CD1c-positive myeloid dendritic cell (primary cell): ENCODE measurements at regions not wholly inside any gene's neighbourhood (a gene's known extent, or its start where the extent isn't known, plus 50 kb on each side); places are given as distances from the start of the nearest gene placed in this dataset.
A peak's percentile ranks its signal among the peaks of the same experiment; 100 is the strongest.
"Not testable (repeated sequence)": the region's sequence is repeated elsewhere in the genome, so short reads cannot be mapped to it uniquely, and the experiment has no call there.

Source experiments
- DNase-seq: peaks from one replicate; pipeline ENCODE4 v3.0.0-alpha.2; 2016; ENCODE audit errors: extremely low spot score

DNA sequence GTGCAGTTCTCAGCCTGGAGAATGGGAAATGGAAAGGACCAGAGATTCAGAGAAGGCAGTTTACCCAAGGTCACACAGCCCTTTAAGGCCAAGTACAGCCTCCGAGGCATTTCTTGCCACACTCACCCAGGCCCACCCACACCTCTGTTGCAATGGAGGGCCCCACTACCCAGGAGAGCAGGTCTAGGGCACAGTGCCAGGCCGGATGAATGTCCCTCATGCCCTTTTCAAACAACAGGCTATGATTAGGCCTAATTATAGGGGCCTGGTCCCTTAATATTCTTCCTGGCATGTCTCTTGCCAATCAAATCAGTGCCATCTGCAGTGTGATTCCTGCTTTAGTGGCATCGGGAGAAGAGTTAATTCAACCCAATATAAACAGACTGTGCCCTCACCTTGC lies 195.3 kb downstream of the KLRB1 start:
- not testable (repeated sequence) for DNase-seq

DNA sequence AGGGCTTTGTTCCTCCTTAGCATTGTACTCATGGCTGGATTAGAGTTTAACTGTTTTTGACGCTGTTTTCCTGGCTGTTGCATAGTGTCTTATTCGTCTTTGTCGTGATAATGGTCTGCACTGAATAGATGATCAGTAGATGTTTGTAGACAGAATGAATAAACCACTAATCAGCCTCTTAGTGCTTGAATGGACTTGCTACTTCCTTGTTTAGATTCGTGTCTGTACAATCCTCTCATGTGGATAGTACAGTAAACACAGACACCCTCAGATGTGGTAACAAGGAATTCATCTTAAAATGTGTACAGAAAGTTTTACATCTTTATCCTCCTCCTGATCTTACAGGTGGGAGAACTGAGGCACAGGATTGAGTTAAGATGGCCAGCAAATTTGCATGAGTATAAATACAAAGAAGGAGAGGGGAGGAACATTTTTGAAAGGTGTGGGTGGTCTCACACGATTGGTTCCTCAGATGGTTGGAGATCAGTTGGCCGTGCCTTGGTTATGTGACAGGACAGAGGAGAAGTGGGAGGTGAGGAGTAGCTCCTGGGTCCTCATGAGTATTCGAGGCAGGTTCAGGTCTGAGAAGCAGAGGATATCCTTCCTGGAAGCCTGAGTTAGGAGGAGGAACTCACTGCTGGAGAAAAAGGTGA lies 196.0 kb downstream of the KLRB1 start:
- not testable (repeated sequence) for DNase-seq

DNA sequence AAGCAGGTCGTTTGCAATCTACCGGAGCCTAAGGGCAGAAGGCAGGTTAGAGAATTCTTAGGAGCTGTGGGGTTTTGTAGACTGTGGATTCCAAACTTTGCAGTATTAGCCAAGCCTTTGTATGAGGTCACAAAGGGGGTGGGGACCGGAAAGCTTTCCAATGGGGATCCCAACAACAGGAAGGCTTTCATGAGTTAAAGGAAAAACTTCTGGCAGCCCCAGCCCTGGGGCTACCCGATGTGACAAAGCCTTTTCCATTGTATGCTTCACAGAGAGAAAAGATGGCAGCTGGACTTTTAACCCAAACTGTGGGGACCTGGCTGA lies 199.2 kb upstream of the PZP start:
- not testable (repeated sequence) for DNase-seq

DNA sequence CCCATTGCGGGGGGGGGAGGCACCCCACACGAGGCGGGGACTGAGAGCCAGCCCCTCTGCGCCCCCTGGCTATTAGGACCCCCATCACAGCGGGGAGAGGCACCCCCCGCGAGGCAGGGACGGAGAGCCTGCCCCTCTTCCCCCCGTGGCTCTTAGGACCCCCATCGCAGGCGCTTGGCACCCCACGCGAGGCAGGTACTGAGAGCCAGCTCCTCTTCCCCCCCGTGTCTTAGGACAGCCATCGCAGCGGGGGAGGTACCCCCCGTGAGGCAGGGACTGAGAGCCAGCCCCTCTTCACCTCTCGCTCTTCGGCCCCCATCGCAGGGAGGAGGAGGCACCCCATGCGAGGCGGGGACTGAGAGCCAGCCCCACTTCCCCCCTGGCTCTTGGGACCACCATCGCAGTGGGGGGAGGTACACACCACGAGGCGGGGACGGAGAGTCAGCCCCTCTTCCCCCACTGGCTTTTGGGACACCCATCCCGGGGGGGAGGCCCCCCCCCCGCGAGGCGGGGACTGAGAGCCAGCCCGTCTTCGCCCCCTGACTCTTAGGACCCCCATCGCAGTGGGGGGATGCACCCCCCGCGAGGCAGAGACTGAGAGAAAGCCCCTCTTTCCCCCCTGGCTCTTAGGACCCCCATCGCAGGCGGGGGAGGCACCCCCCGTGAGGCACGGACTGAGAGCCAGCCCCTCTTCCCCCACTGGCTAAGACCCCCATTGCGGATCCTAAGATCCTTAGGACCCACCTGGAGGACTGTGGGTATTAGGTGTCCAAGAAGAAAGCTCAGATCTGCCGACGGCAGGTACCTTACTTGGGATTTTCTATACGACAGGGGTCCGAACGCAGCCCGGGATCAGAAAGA lies 198.6 kb upstream of the PZP start:
- no peak for DNase-seq

DNA sequence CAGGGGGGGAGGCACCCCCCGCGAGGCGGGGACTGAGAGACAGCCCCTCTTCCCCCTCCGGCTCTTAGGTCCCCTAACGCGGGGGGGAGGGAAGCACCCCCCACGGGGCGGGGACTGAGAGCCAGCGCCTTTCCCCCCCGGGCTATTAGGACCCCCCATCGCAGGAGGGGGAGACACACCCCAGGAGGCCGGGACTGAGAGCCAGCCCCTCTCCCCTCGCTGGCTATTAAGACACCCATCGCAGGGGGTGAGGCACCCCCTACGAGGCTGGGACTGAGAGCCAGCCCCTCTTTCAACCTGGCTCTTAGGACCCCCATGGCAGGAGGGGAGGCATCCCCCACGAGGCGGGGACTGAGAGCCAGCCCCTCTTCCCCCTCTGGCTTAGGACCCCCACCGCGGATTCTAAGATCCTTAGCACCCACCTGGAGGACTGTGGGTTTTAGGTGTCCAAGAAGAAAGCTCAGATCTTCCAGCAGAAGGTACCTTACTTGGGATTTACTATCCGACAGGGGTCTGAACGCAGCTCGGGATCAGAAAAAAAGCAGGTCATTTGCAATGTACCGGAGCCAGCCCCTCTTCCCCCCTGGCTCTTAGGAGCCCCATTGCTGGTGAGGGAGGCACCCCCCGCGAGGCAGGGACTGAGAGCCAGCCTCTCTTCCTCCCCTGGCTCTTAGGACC lies 197.8 kb upstream of the PZP start:
- DNase-seq = no peak

DNA sequence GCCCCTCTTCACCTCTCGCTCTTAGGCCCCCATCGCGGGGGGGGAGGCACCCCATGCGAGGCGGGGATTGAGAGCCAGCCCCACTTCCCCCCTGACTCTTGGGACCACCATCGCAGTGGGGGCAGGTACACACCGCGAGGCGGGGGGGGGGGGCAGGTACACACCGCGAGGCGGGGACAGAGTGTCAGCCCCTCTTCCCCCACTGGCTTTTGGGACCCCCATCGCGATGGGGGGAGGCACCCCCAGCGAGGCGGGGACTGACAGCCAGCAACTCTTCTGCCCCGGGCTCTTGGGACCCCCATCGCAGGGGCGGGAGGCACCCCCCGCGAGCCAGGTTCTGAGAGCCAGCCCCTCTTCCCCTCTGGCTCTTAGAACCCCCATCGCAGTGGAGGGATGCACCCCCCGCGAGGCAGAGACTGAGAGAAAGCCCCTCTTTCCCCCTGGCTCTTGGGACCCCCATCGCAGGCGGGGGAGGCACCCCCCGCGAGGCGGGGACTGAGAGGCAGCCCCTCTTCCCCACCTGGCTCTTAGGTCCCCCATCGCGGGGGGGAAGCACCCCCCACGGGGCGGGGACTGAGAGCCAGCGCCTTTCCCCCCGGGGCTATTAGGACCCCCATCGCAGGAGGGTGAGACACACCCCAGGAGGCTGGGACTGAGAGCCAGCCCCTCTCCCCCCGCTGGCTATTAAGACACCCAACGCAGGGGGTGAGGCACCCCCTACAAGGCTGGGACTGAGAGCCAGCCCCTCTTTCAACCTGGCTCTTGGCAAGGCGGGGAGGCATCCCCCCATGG lies 196.5 kb upstream of the PZP start:
- DNase-seq = no peak

DNA sequence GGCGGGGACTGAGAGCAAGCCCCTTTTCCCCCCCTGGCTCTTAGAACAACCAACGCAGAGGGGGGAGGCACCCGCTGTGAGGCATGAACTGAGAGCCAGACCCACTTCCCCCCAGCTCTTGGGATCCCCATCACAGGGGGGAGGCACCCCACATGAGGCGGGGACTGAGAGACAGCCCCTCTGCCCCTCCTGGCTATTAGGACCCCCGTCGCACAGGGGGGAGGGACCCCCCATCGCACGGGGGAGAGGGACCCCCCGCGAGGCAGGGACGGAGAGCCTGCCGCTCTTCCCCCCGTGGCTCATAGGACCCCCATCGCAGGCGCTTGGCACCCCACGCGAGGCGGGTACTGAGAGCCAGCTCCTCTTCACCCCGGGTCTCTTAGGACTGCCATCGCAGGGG lies 195.8 kb upstream of the PZP start:
- no peak for DNase-seq

DNA sequence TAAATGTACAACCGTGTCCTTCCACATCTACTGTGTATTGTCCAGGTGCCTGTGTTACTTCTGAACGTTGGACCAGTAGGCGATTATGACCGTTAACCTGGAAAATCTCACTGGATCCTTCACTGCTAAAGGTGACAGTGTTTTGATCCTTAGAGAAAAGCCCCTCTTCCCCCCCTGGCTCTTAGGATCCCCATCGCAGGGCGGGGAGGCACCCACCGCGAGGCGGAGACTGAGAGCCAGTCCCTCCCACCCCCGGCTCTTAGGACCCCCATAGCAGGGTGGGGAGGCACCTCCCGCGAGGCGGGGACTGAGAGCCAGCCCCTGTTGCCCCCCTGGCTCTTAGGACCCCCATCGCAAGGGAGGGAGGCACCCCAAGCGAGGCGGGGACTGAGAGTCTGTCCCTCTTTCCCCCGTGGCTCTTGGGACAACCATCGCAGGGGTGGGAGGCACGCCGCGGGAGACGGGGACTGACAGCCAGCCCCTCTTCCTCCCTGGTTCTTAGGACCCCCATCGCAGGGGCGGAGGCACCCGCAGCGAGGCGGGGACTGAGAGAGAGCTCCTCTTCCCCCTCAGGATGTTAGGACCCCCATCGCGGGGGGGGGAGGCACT lies 194.3 kb upstream of the PZP start:
- DNase-seq = not testable (repeated sequence)

DNA sequence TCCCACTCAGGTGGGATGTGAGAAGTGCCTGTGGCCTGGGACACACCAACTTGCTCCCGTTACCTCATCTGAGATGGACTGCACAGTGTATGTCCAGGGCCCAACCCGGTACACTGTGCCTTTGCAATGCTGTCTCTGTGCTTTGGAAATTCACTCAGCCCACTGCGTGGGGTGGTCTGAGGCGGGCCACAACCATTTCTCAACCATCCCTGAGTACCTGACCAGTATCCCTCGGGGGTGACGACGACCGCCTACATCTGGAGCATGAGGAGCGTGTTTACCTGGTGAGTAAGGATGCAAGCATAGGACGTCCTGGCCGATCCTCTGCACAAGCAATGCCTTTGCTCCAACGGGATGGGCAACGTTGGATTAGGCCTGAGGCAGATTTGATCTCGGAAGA lies 188.2 kb upstream of the PZP start:
- not testable (repeated sequence) for DNase-seq

DNA sequence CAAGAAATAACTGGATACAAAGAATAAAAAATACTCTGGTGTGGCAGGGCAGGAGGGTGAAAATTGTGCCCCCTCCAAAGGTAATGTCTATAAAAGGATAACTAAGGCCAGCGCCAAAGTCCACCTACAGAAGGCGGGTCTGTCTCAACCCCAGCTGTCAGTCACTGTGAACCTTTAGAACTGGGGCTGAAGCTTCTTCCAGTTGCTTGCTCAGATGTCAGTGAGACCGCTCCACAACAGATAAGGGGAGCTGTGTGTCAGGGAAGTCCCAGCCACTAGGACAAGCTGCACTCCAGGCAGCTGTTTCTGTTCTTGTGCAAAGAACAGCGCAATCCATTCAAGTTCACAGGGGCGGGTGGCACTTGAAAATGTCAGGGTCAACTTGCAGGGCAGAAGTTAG lies 187.0 kb upstream of the PZP start:
- not testable (repeated sequence) for DNase-seq

DNA sequence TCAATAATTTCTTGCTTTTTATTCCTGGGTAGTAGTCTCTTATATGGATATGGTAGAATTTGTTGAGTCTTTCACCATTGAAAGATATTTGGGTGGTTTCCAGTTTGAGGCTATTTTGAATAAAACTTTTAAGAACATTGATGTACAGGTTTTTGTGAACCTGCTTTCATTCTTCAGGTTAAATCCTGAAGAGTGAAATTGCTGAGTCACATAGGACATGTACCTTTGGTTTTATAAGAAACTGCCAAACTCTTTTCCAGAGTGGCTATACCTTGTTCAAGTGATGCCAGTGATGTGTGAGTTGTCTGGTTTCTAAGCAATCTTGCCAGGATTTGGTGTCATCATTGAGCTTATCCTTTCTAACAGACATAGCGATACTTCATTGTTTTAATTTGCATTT lies 184.6 kb upstream of the PZP start:
- DNase-seq = no peak

DNA sequence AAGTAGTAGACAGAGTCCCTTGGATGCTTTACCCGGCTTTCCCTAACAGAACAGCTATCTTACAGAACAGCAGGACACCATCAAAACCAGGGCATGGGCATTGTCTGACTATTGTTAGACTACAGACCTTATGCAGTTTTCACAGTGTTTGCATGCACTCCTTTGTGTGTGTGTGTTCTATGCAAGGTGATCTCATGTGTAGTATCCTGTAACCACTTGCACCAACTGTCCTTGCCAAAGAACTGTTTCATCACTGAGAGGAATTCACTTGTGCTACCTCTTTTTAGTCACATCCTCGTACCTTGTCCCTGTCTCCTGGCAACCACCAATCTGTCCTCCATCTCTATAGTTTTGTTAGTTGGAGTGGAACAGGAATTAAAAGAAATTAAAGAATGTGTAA lies 183.6 kb upstream of the PZP start:
- DNase-seq = no peak

DNA sequence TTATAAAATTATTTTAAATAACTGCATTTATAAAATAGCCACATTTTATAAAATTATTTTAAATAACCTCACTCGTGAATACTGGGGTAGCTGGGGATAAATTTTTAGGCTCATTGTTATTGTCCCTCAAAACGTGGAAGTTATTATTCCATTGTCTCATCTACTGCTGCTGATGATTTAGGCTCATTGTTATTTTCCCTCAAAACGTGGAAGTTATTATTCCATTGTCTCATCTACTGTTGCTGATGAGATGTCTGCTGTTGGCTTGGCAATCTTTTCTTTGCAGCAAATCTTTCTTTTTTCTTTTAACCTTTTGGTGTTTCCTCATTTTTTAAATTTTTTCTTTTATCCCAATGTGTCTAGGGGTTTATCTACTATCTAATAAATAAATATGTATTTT lies 182.6 kb upstream of the PZP start:
- DNase-seq = no peak

DNA sequence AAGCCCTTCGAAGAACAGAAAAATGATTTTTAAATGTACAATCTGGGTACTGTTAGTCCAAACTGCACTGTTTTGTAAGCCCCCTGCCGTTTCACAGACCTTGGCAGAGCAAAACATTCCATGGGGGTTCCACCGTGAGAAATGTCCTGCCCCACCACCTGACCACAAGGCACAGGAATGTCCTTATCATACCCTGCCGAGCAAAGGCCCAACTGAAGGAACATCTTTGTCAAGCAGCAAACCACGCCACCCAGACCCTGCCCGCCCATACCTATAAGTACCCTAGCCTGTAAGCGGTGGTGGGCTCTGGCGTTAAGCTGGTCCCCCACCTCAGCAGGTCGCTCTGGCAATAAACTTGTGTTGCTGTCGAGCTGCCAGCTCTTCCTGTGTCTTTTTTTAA lies 181.6 kb upstream of the PZP start:
- no peak for DNase-seq

DNA sequence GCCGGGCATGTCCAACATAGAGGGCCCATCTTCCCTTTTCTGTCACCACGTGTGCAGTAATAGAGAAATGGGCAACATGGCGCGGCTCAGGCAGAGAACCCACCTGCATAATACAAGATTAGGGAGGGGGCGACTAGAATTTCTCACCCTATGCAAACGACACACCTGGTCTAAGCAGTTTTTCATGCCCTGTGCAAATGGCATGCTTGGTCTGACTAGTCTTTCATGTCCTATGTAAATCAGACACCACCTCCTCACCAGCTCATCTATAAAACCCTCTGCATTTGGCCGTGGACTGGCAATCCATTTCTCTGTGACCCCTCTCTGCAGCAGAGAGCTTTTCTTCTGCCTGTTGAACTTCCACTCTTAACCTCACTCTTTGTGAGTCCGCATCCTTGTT lies 180.2 kb upstream of the PZP start:
- no peak for DNase-seq

DNA sequence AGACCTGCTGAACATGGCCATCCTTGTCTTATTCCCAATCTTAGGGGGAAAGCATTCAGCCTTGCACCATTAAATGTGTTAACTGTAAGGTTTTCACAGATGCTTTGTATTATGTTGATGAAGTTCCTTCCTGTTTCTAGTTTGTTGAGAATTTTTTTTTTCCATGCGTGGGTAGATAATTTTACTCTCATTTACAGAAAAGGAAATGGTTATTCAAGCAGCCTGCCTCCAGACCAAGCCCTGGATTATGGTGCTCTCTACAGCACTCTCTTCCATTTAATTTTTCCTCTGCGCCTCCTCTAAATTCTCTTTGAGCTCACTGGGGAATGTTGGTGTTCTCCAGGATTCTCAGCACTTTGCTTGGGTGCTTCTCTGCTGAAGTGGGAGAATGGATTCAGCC lies 179.3 kb upstream of the PZP start:
- DNase-seq = peak; percentile 77

DNA sequence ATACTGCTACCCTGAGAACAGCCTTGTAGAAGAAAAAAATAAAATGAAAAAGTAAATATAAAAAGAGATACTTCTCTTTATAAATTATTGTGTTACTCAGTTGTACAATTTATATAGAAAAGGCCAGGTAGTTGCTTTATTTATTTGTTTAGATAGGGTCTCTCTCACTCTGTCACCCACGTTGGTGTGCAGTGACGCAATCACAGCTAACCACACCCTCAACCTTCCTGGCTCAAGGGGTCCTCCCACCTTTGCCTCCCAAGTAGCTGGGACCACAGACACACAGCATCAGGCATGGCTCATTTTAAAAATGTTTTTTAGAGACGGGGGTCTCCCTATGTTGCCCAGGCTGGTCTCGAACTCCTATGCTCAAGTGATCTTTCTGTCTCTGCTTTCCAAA lies 175.4 kb upstream of the PZP start:
- no peak for DNase-seq

DNA sequence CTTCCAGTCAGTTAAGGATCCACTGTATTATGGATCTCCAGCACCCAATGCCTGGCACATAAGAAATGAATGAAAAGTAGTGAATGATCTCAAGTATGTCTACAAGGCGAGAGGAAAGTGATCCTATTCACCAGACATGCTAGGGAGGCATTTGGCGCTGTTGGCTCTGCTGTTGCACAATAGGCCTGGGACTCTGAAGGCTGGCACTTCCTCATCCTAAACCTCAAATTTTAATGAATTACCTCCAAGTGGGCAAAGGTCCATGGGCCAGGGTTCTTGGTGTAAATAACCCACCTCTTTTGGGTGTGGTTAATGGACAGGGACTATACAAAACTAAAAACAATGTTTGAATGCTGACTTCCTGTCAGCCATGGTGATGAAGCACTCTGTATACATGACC lies 173.4 kb upstream of the PZP start:
- peak; percentile 55 for DNase-seq

DNA sequence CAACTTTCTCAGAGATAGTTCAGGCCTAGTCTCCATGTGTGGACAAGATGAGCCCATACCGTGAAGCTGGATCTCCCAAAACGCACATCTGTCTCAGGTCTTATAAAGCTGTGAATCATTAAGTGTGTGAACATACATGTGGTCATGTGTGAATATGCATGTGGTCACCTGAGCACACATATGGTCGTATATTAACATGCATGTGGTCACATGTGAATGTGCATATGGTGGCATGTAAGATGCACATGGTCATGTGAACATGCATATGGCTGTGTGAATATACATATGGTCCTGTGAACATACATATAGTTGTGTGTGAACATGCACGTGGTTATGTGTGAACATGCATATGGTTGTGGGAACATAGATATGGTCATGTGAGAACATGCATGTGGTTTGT lies 172.5 kb upstream of the PZP start:
- no peak for DNase-seq

DNA sequence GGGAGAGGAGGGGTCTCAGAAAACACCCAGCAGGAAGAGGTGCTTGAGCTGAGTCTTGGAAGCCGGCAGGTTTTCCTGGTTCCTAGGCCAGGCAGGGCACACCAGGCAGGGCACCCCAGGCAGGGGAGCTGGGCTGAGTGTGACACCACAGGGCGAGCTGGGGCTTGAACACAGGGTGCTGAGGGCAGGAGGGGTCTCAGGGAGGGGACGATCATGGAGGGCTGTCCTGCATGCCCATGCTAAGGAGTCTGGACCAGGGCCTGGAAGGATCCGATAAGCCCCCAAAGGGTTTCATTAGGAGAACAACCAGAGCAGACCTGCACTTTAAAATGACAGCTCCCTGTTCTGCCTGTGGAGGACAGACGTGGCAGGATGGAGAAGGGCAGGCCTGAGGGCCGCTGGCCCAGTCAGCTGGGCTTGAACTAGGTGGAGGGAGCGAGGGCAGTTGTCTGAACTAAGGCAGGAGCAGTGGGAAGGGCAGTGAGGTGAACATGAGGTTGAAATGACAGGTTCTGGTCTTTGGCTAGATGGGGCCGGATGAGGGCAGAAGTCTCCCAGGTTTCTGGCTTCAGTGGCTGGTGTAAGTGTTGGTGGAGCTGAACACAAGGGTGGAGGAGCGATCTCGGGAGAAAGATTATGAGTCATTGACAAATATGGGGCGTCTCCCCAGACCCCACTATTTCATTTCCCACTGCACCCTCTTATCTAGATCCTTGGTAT lies 171.0 kb upstream of the PZP start:
- DNase-seq = no peak

DNA sequence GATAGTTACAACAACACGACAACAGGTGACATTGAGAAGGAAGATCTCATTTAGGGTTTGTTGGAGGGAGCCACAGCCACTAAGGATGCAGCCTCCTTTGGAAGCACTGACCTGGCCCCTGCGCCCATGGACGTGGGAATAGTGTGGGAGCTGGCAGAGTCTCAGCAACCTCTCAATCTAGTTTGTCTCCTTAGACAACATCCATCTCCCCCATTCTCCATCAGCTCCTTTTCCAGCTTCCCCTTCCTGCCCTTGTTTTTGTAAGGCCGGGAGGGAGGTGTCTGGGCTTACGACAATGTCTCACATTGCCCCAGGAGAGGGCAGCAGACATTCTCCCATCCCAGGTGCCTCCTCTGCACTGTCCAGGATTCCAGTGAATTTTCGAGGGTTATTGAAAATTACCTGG lies 170.2 kb upstream of the PZP start:
- no peak for DNase-seq
